ENCODE measurements at regions not wholly inside any gene's neighbourhood (a gene's known extent, or its start where the extent isn't known, plus 50 kb on each side); places are given as distances from the start of the nearest gene placed in this dataset. TPM values are rescaled to one million over a fixed set of nuclear protein-coding genes. Genes with fewer than 3 reads are reported as not detected.
"Not testable (repeated sequence)": the region's sequence is repeated elsewhere in the genome, so short reads cannot be mapped to it uniquely, and the experiment has no call there.

GRCh38 chr7:65080799-65081668 lies 74.5 kb upstream of the ERV3-1 start:
- TF ChIP-seq EP300 (IDR thresholded peaks at IDR 0.05), result peak; percentile 41 to 85
- peak in 1 of 5 experiments; percentile 23 for TF ChIP-seq CTCF (IDR thresholded peaks at IDR 0.05)
- peak; percentile 21 to 89 for TF ChIP-seq POLR2A (IDR thresholded peaks at IDR 0.05)
- 0 to 35% methylated on average over 27 to 31 of the region's 53 CpGs for WGBS, 2 donors
- DNase-seq (ENCODE audit: low spot score in 2 of 2), result peak; percentile 91 to 95

GRCh38 chr7:65074959-65075358 lies 68.5 kb upstream of the ERV3-1 start:
- not testable (repeated sequence) for H3K9me3 ChIP-seq; DNase-seq (ENCODE audit: low spot score in 2 of 2); H3K4me3 ChIP-seq; H3K27ac ChIP-seq; H3K4me1 ChIP-seq; H3K27me3 ChIP-seq
- WGBS, 2 donors, result 93 to 95% methylated on average over 15 to 18 of the region's 33 CpGs
- H3K36me3 ChIP-seq, result peaks cover 0 to 28% (median 0%) of the 10 kb centered on the region in 3 donors

More at GRCh38 chr7:65080799-65081668, 74.5 kb upstream of the ERV3-1 start:
- H3K9me3 ChIP-seq, H3K4me1 ChIP-seq, H3K27me3 ChIP-seq: not testable (repeated sequence)
- Histone ChIP-seq H3K36me3 (peaks cover 0 to 11% (median 0%) of the 10 kb centered on the region in 3 donors), H3K4me3 (peak overlapping the region; percentile 55 to 84 (median 76)), H3K27ac (peak overlapping the region; percentile 73 to 94 (median 90))

- not testable (repeated sequence) for H3K4me3 ChIP-seq; DNase-seq (ENCODE audit: low spot score in 2 of 2); H3K9me3 ChIP-seq; H3K4me1 ChIP-seq; H3K27ac ChIP-seq; H3K27me3 ChIP-seq
- WGBS, 2 donors, result 77 to 88% methylated on average over 3 of the region's 3 CpGs
- peaks cover 0 to 30% (median 0%) of the 10 kb centered on the region in 3 donors for H3K36me3 ChIP-seq
These were observed 66.7 kb upstream of the ERV3-1 start for GRCh38 chr7:65073160-65073559.

- H3K27ac ChIP-seq; DNase-seq (ENCODE audit: low spot score in 2 of 2); H3K4me1 ChIP-seq; H3K27me3 ChIP-seq; H3K9me3 ChIP-seq; H3K4me3 ChIP-seq: not testable (repeated sequence)
- peaks cover 0 to 30% (median 0%) of the 10 kb centered on the region in 3 donors for H3K36me3 ChIP-seq
- WGBS, 2 donors, result 97% methylated on average over 7 of the region's 7 CpGs
These were observed 65.5 kb upstream of the ERV3-1 start for GRCh38 chr7:65071854-65072431.

GRCh38 chr7:65069476-65069875 lies 63.0 kb upstream of the ERV3-1 start:
- H3K27me3 ChIP-seq; H3K27ac ChIP-seq; DNase-seq (ENCODE audit: low spot score in 2 of 2); H3K4me1 ChIP-seq; H3K4me3 ChIP-seq; H3K9me3 ChIP-seq: not testable (repeated sequence)
- 100% methylated on average over 1 of the region's 1 CpG for WGBS, 2 donors
- H3K36me3 ChIP-seq, result peaks cover 0 to 39% (median 0%) of the 10 kb centered on the region in 3 donors

GRCh38 chr7:65062566-65062965 lies 56.1 kb upstream of the ERV3-1 start:
- H3K4me1 ChIP-seq; H3K27ac ChIP-seq; H3K9me3 ChIP-seq; DNase-seq (ENCODE audit: low spot score in 2 of 2); H3K4me3 ChIP-seq; H3K27me3 ChIP-seq: not testable (repeated sequence)
- H3K36me3 ChIP-seq, result peaks cover 0 to 22% (median 0%) of the 10 kb centered on the region in 3 donors
- 54 to 58% methylated on average over 2 of the region's 2 CpGs for WGBS, 2 donors

- peaks cover 0 to 16% (median 0%) of the 10 kb centered on the region in 3 donors for H3K36me3 ChIP-seq
- not testable (repeated sequence) for H3K4me3 ChIP-seq; H3K27ac ChIP-seq; H3K27me3 ChIP-seq; DNase-seq (ENCODE audit: low spot score in 2 of 2); H3K4me1 ChIP-seq; H3K9me3 ChIP-seq
- WGBS, 2 donors, result 97 to 100% methylated on average over 1 of the region's 1 CpG
These were observed 52.8 kb upstream of the ERV3-1 start for GRCh38 chr7:65059247-65059646.

Small RNAs in the stretch of these regions (small RNA-seq; reads per million reads assigned to genes)
- gene AC104073.1 (not detected), gene SNORA15B-1 (not detected), gene SNORA22C (0.38 reads per million)

Data from tibial nerve (tissue), 4 donors.